Upper lobe of left lung (tissue), 6 donors: ENCODE measurements at regions not wholly inside any gene's neighbourhood (a gene's known extent, or its start where the extent isn't known, plus 50 kb on each side); places are given as distances from the start of the nearest gene placed in this dataset.

Experiments used
- ATAC-seq, 2 donors: fragments of 200-7000 bp; cut with Tn5 transposase; one replicate each; pipeline ENCODE4 v1.9.1; 2022; ENCODE audit warnings: mild to moderate bottlenecking in 2 of 2, moderate library complexity in 2 of 2; ENCODE audit not compliant: low FRiP score in 2 of 2
- DNase-seq, 2 donors: peaks; one replicate each; pipeline ENCODE4 v3.0.0-alpha.2; 2019 to 2020
- H3K27ac ChIP-seq, 4 donors: fragments of 200-600 bp; sonication (generic); one replicate each; pipeline ENCODE4 v1.5.1; 2016 to 2019
- H3K27me3 ChIP-seq, 4 donors: fragments of 200-600 bp; sonication (generic); one replicate each; pipeline ENCODE4 v1.5.1; 2017 to 2019
- H3K36me3 ChIP-seq, 4 donors: fragments of 200-600 bp; sonication (generic); one replicate each; pipeline ENCODE4 v1.5.1; 2016 to 2019
- H3K4me1 ChIP-seq, 4 donors: fragments of 200-600 bp; sonication (generic); one replicate each; pipeline ENCODE4 v1.5.1; 2018 to 2019
- H3K4me3 ChIP-seq, 4 donors: fragments of 200-600 bp; sonication (generic); one replicate each; pipeline ENCODE4 v1.5.1; 2017 to 2019; ENCODE audit warnings: mild to moderate bottlenecking in 2 of 4, moderate library complexity in 1 of 4
- H3K9me3 ChIP-seq, 4 donors: fragments of 200-600 bp; sonication (generic); one replicate each; pipeline ENCODE4 v1.5.1; 2018 to 2019
- EP300 ChIP-seq, 4 donors: sonication (generic); formaldehyde crosslinking; IDR thresholded peaks; one replicate each; pipeline ENCODE4 v1.5.1; 2017; ENCODE audit warnings: antibody characterized with exemption in 4 of 4, control low read depth in 2 of 4
- POLR2A ChIP-seq, 4 donors: fragments of 450-650 bp; IDR thresholded peaks; one replicate each; pipeline ENCODE4 v1.5.1; 2016 to 2017; ENCODE audit warnings: antibody characterized with exemption in 4 of 4, mild to moderate bottlenecking in 2 of 4
- POLR2AphosphoS5 ChIP-seq, 2 donors: sonication (generic); formaldehyde crosslinking; IDR thresholded peaks; one replicate each; pipeline ENCODE4 v1.5.1; 2017; ENCODE audit warnings: antibody characterized with exemption in 2 of 2
- WGBS, 2 donors: methylation state at CpG; one replicate each; pipeline ENCODE4 v1.1.5; 2017 to 2018; 5-methylcytosine and 5-hydroxymethylcytosine counted together
- TF ChIP-seq, protein P1 (sequence below), 6 experiments: fragments of 450-650 bp in 4 of 6; fragments of 200-600 bp in 2 of 6; sonication (generic) in 2 of 6; IDR thresholded peaks; one replicate each; pipeline ENCODE4 v1.5.1; 2016 to 2019; ENCODE audit warnings: antibody characterized with exemption in 6 of 6
- donor health status: DM: no; HTN: no; CAD: no; lungs with moderate emphysema.
- donor health status: DM: no; HTN: yes; CAD: no; lungs with severe emphysema.

- H3K36me3 ChIP-seq, result no peaks in the 10 kb centered on the region
- H3K27ac ChIP-seq, result no peak overlapping the region
- no peak for ATAC-seq
- 72 to 75% methylated on average over 3 of the region's 3 CpGs for WGBS, 2 donors
- no peak for DNase-seq
- no peaks in the 10 kb centered on the region for H3K27me3 ChIP-seq
- no peaks in the 10 kb centered on the region for H3K4me1 ChIP-seq
- no peaks in the 10 kb centered on the region for H3K9me3 ChIP-seq
- TF ChIP-seq EP300 (IDR thresholded peaks at IDR 0.05) (no peak), POLR2A (IDR thresholded peaks at IDR 0.05) (no peak), POLR2AphosphoS5 (IDR thresholded peaks at IDR 0.05) (no peak)
- TF ChIP-seq, protein P1, sequence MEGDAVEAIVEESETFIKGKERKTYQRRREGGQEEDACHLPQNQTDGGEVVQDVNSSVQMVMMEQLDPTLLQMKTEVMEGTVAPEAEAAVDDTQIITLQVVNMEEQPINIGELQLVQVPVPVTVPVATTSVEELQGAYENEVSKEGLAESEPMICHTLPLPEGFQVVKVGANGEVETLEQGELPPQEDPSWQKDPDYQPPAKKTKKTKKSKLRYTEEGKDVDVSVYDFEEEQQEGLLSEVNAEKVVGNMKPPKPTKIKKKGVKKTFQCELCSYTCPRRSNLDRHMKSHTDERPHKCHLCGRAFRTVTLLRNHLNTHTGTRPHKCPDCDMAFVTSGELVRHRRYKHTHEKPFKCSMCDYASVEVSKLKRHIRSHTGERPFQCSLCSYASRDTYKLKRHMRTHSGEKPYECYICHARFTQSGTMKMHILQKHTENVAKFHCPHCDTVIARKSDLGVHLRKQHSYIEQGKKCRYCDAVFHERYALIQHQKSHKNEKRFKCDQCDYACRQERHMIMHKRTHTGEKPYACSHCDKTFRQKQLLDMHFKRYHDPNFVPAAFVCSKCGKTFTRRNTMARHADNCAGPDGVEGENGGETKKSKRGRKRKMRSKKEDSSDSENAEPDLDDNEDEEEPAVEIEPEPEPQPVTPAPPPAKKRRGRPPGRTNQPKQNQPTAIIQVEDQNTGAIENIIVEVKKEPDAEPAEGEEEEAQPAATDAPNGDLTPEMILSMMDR (IDR thresholded peaks at IDR 0.05), result no peak
- H3K4me3 ChIP-seq, result no peak overlapping the region
These were observed 166.5 kb upstream of the KCNJ3 start for GRCh38 chr2:154532004-154532403.

DNA sequence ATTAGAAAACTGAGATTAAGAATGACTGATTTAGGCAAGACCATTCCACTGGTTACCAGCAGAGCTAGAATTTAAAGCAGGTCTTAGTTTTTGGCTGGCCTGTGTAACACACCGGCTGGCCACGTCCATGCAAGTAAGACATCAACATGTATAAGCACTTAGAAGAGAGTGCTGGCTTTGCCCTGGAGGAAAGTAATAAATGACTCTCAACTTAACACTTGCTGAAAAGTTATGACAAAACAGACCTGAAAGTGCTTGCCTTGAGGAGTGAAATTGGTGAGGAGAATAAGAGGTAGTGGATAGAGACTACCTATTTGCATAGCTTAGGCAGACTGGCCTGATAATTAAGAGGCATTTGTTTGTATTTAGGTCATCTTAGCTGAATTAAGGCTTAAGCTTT, 165.7 kb upstream of the KCNJ3 start:
- Histone ChIP-seq H3K4me1 (no peaks in the 10 kb centered on the region), H3K4me3 (no peak overlapping the region), H3K27ac (no peak overlapping the region), H3K9me3 (no peaks in the 10 kb centered on the region), H3K36me3 (no peaks in the 10 kb centered on the region), H3K27me3 (no peaks in the 10 kb centered on the region)
- TF ChIP-seq POLR2AphosphoS5 (IDR thresholded peaks at IDR 0.05), result no peak
- TF ChIP-seq, protein P1 (IDR thresholded peaks at IDR 0.05), result no peak
- ATAC-seq, result no peak
- 63 to 70% methylated on average over 2 of the region's 2 CpGs for WGBS, 2 donors
- DNase-seq, result no peak

- no peak for ATAC-seq
- Histone ChIP-seq H3K27ac (no peak overlapping the region), H3K9me3 (no peaks in the 10 kb centered on the region), H3K36me3 (no peaks in the 10 kb centered on the region), H3K4me1 (no peaks in the 10 kb centered on the region), H3K4me3 (no peak overlapping the region), H3K27me3 (no peaks in the 10 kb centered on the region)
- TF ChIP-seq, protein P1 (IDR thresholded peaks at IDR 0.05), result no peak
- TF ChIP-seq POLR2A (IDR thresholded peaks at IDR 0.05) (no peak), POLR2AphosphoS5 (IDR thresholded peaks at IDR 0.05) (no peak), EP300 (IDR thresholded peaks at IDR 0.05) (no peak)
- DNase-seq, result no peak
- WGBS, 2 donors, result 88 to 93% methylated on average over 7 of the region's 7 CpGs
These were observed 165.1 kb upstream of the KCNJ3 start for GRCh38 chr2:154533300-154533940.

DNA sequence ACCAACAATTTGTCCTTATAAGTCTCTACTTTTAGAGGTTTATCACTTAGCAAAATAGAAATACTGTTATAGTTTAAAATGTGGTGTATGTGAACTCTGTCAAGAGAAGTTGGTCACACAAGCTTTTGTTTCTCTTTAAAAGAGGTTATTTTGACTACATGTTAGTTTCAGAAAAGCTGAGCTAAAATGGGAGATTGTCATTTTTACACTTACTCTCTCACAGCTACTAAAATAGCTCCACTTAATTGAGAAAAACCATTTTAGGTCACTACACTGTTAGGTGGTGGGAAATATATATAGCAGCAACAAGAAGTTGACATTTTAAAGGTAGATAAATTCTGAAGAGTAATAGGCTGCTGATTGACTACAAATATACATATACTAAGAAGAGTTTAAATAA, 161.5 kb upstream of the KCNJ3 start:
- Histone ChIP-seq H3K9me3 (no peaks in the 10 kb centered on the region), H3K27ac (no peak overlapping the region), H3K4me1 (no peaks in the 10 kb centered on the region), H3K36me3 (no peaks in the 10 kb centered on the region), H3K27me3 (no peaks in the 10 kb centered on the region), H3K4me3 (no peak overlapping the region)
- DNase-seq (no peak), ATAC-seq (no peak)
- TF ChIP-seq, protein P1 (IDR thresholded peaks at IDR 0.05), result no peak
- no peak for TF ChIP-seq POLR2A (IDR thresholded peaks at IDR 0.05)
- TF ChIP-seq POLR2AphosphoS5 (IDR thresholded peaks at IDR 0.05), result no peak
- TF ChIP-seq EP300 (IDR thresholded peaks at IDR 0.05), result no peak

GRCh38 chr2:154537843-154538450, 160.5 kb upstream of the KCNJ3 start:
- no peaks in the 10 kb centered on the region for H3K27me3 ChIP-seq
- no peak for ATAC-seq
- no peaks in the 10 kb centered on the region for H3K4me1 ChIP-seq
- no peak for TF ChIP-seq POLR2AphosphoS5 (IDR thresholded peaks at IDR 0.05)
- TF ChIP-seq POLR2A (IDR thresholded peaks at IDR 0.05), result no peak
- 87 to 88% methylated on average over 1 of the region's 1 CpG for WGBS, 2 donors
- no peak overlapping the region for H3K27ac ChIP-seq
- DNase-seq, result no peak
- H3K36me3 ChIP-seq, result no peaks in the 10 kb centered on the region
- no peak overlapping the region for H3K4me3 ChIP-seq
- no peaks in the 10 kb centered on the region for H3K9me3 ChIP-seq
